ENCODE measurements at regions not wholly inside any gene's neighbourhood (a gene's known extent, or its start where the extent isn't known, plus 50 kb on each side); places are given as distances from the start of the nearest gene placed in this dataset.
"Not testable (repeated sequence)": the region's sequence is repeated elsewhere in the genome, so short reads cannot be mapped to it uniquely, and the experiment has no call there.

DNA sequence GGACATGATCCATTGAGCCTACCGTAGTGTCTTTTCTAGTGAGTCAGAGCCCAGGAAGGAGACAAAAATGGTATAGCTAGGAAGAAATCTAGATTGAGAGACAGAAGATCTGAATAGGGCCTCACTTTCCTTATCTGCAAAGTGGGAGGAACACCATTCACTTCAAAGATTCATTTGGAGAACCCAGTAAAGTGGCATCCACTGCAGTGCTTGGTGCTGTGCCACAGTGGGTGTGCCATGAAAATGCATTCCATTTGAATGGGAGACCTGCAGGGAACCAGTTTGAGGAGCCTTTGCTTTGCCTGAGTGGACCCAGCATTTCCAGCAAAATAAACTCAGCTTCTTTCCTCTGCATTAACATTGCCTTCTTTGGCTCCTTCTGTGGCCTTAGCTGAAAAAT lies 470.5 kb upstream of the CADM1 start:
- DNase-seq (ENCODE audit: insufficient read length, low spot score) (no peak), FAIRE-seq (no peak)

DNA sequence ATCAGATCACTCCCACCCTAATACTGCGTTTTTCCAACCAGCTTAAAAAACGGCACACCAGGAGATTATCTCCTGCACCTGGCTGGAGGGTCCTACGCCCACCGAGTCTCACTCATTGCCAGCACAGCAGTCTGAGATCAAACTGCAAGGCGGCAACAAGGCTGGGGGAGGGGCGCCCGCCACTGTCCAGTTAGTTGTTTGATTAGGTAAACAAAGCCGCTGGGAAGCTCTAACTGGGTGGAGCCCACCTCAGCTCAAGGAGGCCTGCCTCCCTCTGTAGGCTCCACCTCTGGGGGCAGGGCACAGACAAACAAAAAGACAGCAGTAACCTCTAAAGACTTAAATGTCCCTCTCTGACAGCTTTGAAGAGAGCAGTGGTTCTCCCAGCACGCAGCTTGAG lies 463.0 kb upstream of the CADM1 start:
- not testable (repeated sequence) for FAIRE-seq; DNase-seq (ENCODE audit: insufficient read length, low spot score)

DNA sequence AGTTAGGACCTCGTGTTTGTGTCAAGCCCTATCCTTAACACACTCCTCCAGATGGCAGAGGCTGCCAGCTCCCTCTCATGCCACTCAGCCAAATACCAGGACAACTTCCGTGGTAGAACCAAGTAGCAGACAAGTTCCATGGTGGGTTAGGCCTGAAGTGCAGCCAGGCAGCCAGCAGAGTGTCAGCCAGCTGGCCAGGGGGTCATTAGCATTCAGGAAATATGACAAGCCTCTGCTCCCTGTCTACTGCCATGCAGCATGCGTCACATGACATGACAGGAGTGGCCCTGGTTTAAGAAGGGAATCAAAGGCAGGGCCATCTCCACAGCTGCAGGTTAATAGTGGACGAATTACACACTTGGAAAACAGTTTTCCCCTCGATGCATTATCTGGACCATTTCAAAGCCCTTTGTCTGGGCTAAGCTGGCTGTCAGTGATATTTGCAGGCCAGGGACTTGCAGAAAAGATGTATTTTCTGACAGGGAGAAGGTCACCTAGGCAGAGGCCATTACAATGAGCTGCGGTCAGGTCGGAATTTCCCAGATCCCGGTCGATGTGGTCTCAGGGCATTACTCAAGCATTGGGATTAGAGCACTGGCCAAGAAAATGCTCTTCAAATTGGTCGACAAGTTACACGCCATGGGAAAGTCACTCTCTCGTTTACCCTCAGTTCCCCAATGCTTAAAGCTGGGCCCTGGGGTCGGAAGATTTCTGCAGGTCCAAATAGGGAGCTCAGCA lies 461.7 kb upstream of the CADM1 start:
- FAIRE-seq (no peak), DNase-seq (ENCODE audit: insufficient read length, low spot score) (no peak)

DNA sequence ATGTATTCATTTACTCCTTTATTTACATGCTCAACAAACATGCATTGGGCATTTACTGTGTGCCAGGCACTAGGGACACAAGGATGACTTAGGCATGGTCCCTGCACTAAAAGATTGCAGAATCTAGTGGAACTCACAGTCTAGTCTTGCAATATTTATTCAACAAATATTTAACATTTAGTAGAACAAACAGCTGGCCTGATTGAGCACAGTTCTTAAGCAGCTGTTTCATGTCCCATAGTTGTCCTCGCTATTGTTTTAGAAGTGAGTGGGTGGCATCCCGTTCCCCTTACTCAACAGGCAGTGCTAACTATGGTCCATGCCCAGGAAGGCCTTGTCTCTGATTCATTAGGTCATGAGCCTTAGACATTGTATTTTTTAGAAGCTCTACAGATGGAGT lies 459.9 kb upstream of the CADM1 start:
- no peak for DNase-seq (ENCODE audit: insufficient read length, low spot score)
- no peak for FAIRE-seq

DNA sequence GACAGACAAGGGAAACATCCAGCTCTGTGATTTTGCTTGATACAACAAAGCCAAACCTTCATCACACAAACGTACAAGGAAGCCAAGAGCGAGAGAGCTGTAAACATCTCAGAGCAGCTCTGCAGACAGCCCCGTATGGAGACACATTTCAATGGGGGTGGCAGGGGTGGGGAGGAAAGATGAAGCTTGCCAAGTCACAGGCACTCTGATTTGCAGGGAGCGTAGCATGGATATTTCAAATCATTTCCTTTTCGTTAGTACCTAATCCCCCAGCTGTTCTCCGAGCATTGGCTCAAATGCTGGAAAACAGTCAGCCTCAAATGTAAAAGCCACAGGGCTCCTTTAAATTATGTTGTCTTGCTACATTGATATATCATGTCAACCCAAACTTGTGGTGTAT lies 458.9 kb upstream of the CADM1 start:
- DNase-seq (ENCODE audit: insufficient read length, low spot score) (no peak), FAIRE-seq (no peak)

DNA sequence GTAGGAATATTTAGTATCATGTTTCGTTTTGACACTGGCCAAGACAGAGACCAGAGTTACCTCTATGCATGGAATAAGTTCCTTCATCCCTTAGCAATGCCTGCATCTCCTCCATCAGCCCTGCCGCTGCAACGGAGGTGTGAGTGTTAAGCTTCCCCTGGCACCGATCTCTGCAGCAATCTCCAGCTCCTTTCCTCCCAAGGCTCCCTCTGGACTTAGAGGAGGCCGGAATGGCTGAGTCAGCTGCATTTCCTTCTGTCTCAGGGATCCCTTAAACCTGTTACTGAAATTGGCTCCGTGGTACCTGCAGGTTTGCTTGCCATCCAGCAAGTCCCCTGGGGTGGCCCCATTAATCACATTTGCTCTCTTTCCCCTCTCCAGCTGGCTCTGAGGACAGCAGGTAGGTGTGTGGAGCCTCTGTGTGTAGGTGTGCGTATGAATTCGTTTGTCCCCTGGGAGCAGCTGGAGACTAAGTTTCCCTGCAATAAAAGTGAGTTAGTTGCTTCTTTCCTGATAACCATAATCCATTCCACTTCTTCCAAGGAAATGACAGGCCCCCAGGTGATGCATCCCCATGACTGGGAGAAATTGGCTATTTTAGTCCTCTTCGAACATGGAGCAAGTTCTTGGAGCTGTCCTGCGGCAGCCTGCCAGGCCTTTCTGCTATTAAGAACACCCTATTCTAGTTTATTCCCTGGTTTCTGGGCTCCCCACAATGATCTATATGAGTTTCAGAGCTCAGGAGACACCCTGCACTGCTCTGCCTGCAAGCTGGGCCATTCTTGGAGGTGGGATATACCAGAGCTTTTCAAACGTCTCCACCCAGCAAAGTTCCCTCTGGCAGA lies 457.2 kb upstream of the CADM1 start:
- DNase-seq (ENCODE audit: insufficient read length, low spot score) (no peak), FAIRE-seq (no peak)

DNA sequence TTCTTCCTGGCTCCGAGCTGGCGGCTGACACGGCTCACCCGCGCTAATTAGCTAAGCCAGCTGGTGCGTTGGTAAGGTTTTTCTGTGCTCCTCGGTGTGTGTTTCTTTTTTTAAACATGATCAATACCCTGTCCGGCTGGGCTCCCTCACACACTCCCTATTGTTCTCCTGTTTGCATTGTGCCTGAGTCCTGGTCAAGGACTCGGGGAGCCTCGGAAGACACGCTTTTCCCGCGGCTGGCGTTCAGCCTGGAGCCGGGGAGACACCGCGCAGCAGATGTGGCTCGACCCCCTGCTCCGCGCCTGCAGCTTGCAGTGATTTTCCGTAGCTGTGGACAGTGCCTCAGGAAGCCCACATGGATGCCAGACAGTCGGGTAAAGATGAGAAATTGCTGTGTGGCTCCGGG lies 454.9 kb upstream of the CADM1 start:
- no peak for DNase-seq (ENCODE audit: insufficient read length, low spot score)
- no peak for FAIRE-seq

DNA sequence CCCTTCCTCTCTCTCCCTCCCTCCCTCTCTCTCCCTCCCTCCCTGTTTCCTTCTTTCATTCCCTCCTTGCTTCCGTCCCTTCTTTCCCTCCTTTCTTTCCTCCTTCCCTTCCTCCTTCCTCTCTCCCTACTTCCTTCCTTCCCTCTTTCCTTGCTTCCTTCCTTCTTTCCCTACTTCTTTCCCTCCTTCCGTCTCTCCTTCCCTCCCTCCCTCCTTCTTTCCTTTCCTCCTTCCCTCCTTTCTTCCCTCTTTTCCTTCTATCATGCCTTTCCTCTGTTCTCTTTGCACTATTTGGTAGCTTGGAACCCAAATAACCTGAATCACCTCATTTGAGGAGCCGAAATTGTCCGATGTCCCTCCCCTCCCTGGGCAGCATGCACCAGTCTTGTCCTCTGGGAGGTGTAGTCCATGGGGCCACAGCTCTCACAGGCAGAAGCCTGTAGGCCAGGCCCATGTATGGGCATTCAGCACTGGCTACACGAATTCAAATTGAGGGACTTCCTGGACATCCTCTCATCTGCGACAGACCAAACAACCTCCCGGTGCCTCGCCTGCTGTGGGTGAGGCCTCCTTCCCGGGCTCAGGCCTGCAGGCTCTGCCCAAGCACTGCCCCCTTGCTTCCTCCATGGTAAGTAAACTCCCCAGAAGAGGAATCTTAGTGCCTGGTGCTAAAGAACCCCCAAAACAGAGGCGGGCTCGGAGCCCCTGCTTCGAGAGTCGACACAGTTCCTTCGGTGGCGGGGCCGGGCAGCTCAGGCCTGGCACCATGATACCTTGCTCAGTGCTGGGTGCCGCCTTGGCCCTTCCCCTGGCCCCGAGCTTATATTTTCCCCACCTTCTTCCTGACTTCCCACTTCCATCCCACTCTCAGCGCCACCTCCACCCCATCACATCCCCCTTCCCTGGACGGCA lies 454.1 kb upstream of the CADM1 start:
- FAIRE-seq (no peak), DNase-seq (ENCODE audit: insufficient read length, low spot score) (no peak)

DNA sequence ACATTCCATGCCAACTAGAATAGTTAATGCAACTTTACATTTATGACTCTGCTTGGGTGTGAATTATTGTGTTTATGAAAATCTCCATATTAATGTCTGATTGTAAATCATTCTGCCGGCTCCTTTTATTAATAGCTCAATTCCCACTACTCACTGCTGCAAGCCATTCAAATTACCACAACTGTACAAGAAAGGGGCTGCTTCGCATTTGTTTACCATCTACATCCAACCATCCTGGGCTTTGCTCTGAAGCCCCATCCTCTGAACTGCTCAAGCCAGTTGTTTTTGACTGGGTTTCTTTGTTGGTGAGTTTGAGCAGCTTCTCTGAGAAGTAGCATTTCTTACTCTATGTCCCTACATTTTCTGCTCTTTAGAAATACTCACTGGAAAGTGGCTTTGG lies 451.6 kb upstream of the CADM1 start:
- DNase-seq (ENCODE audit: insufficient read length, low spot score) (no peak), FAIRE-seq (no peak)

DNA sequence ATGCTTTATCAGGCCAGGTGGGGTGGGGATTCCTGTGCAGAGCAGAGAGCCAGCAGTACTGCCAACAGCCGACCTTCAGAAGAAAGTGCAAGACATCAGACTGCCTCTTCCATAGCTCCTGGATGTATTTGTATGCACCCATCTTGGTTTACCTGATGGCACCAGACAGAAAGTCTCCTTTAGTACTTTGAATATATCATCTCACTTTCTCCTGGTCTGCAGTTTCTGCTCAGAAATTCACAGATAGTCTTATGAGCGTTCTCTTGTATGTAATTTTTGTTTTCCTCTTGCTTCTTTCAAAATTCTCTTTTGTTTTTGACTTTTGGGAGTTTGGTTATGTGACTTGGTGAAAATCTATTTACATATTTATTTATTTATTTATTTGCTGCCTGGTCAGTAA lies 446.4 kb upstream of the CADM1 start:
- DNase-seq (ENCODE audit: insufficient read length, low spot score) (no peak), FAIRE-seq (no peak)

DNA sequence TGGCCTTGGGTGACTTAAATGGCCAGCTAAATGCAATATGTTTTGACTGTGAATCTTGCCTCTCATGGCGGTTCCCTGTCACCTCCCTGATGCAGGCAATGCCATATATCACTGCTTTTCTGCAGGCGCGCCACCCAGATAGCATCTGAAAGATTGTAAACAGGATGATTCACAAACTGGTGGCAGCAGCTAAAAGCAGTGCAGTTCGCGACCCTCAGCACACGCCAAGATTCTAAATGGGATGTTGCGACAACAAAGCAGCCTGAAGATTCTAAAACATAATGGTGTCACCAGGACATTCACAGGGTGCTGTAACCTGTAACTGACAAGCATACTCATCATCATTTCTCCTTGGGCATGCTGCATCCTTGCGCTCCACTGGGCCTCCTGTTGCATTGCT lies 440.4 kb upstream of the CADM1 start:
- no peak for FAIRE-seq

DNA sequence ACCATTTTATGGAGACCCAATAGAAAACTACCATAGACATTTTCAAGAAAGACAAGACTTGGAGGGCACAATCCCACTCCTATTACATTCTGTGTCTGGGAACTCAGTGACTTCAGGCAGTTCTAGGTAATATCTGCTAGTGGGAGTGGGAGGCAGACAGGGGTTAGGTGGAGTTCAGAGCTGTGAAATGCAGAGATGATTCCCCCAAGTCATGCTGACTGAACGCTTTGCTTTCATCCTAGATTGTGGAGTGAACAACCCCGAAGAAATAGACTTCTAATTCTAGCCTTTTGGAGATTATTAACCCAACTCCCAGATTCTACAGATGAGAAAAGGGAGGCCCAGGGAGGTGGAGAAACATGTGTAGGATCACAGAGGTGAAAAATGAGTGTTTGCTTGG lies 437.8 kb upstream of the CADM1 start:
- FAIRE-seq: no peak
- no peak for DNase-seq (ENCODE audit: insufficient read length, low spot score)

More for the DNA sequence above, 440.4 kb upstream of the CADM1 start:
- DNase-seq (ENCODE audit: insufficient read length, low spot score): no peak

DNA sequence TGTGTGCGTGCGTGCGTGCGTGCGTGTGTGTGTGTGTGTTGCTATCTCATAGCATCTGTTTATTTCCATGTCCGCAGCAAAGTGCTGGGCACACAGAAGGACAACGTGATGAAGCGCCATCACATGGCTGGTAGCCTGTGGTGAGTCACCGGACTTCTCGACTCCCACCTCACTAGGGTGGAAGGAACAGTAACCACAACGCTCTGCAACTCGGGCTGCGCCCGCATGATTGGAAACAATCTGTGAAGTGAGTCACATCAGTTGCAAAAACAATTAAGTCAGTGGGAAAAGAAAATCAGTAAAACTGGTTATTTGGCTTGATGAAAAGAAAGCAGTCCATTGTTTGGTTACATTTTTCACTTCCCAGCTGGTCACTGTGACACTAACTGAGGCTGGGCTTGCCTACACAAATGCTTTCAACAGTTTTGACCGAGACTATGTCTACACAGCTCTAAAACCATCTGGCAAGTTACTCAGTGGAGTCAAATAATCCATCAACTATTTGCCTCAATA lies 437.3 kb upstream of the CADM1 start:
- DNase-seq (ENCODE audit: insufficient read length, low spot score): no peak
- peak; percentile 80 for FAIRE-seq

DNA sequence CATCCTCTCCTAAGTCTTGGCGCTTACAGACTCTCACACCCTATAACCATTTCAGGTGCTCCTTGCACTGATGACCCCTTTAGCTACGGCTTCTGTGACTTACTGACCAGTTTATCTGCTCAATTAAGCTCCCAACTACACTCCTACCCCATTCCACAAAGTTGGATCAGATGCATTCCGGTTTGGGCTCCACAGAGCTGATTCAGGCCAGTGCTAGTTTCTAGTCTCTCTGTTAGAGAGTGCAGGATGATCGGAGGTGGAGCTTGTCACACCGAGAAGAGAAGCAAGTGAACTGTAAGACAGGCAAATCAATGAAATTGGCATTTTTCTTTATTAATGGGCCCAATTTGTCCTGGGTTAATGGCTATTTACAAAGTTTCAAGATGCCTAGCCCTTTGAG lies 436.8 kb upstream of the CADM1 start:
- FAIRE-seq (no peak), DNase-seq (ENCODE audit: insufficient read length, low spot score) (no peak)

DNA sequence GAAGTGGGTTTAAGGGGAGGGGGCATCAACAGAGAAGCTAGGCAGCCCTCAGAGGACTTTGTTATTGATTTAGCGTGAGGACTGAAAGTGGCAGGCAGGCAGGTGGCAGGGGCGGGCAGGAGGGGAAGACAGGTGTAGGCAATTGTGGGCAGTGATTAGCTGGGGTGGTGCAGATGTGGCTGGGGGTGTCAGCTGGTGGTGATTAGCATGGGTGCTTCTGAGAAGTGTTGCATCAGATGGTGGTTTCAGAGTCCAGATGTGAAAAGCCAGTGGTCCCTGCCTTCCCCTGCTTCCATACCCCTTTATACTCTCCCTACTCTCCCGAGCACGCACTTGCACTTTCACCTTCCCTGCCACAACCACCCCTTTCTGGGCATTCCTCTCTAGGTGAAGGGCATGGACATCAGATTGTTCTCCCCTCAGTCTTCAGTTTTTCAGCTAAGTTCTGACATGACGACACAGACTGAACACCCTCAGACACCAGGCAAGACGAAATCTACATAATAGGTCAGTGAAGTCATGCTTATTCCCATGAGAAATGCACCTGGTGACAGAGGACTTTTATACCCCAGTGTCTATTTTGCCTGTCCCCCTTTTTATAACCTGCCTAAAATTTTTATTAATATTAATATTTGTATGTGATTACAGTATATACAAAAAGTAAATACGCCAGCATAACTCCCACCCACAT lies 435.7 kb upstream of the CADM1 start:
- DNase-seq (ENCODE audit: insufficient read length, low spot score): no peak
- FAIRE-seq: no peak

DNA sequence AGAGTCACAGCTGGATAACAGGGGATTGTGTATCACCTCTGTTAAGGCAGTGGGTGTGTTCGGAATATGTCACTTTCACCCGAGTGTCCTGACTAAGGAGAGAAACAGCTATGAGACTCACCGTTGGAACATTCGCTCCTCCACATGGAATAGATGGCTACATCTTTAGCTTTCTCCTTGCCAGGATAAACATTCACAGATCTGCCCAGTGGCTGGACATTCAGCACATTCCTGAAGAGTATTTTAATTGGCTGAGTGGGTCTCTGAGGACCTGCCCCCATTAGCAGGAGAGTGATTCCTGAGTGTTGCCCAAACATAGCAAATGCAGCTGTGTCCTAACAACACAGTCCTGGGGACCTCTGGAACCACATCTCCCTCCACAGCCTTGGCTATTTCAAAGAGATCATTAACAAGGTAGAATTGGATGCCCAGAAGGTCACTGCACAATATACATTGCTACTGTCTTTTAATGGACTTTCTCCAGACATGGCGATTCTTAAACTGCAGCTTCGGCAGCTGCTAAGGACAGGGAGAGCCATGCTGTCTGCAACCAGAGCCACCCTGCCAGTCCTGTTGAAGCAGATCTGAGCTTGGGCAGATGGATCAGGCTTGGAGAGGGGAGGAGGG lies 435.0 kb upstream of the CADM1 start:
- FAIRE-seq: no peak

DNA sequence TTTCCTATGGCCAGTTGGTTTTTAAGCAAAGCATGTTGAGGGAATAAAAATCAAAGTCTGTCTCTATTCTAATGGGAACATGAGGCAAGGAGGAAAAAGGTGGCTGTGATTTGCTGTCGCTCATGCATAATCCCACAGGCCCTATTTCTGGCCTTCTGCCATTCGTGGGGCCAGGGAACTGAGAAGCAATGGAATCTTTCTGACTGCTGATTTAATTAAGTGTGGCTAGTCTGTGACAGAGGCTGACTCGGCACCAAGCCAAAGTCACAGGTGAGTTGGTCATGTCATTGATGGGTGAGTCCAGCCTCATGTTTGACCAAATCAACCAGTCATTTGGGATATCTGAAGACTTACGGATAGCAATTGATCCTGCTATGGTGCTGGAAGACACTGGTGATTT lies 429.3 kb upstream of the CADM1 start:
- DNase-seq (ENCODE audit: insufficient read length, low spot score) (no peak), FAIRE-seq (no peak)

More for the DNA sequence above, 435.0 kb upstream of the CADM1 start:
- no peak for DNase-seq (ENCODE audit: insufficient read length, low spot score)

DNA sequence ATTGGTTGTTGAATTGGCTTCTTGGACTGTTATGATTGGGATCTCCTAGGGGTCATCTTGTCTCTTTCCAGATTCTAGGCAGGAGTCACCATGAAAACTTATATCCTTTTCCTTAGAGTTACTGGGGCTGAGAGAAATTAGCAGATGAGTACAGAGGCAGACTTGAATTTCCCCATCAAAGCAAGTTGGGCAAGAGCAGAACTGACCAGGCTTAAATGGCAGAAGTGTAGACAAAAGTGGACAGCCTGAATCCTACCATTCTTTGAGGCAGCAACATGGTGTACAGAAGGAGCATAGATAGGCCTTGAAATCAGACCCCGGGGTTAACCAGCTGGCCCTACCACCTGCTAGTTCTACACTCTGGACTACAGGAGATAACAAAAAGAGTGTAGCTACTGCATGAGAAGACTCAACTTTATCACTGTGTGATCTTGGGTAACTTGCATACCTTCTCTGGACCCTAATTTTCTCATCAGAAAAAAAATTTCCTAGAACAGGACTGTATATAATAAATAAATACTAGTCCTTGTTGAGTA lies 427.4 kb upstream of the CADM1 start:
- no peak for DNase-seq (ENCODE audit: insufficient read length, low spot score)
- FAIRE-seq: peak; percentile 72

DNA sequence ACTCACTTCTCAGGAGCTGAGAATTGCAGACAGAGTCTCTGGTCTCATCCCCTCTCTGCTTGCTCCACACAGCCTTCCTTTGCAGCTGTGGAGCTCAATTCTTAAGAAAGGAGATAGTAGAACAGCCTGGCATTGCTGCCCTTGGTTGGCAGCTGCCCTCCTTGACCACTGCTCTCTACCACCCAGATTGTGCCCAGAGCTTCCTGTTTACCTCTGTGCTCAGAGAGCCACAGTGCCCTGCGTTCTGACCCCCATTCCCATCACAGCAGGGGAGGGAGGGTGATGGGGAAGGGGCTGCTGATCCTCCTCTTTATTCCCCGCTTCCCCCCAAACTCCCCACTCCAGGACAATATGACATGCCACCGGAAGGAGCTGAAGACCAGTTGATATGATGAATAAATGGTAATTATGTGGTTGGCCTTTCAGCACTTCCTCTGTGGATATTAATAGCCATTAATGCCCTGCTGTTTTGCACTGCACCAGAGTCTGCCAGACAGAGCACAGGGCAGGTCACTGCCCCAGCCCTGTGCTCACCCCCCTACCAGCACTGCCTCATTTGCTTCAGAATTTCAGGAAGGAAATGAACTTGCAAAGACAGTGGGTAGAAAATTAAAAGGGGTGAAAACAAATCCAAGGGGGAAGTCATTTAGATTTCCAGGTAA lies 426.8 kb upstream of the CADM1 start:
- DNase-seq (ENCODE audit: insufficient read length, low spot score): no peak
- FAIRE-seq: peak; percentile 89
